K562 (cell line): ENCODE measurements at regions not wholly inside any gene's neighbourhood (a gene's known extent, or its start where the extent isn't known, plus 50 kb on each side); places are given as distances from the start of the nearest gene placed in this dataset.
A peak's percentile ranks its signal among the peaks of the same experiment; 100 is the strongest.

ENCODE experiments used
- ARID4B ChIP-seq: sonication (generic); formaldehyde crosslinking; IDR thresholded peaks from 2 replicates; pipeline ENCODE4 v1.8.0; 2022; ENCODE audit warnings: mild to moderate bottlenecking, missing genetic modification reagents
- BRD4 ChIP-seq: fragments of 200-600 bp; sonication (generic); IDR thresholded peaks from 2 replicates; pipeline ENCODE4 v1.6.1; 2017; ENCODE audit warnings: inconsistent platforms
- DNMT1 ChIP-seq: fragments of 450-650 bp; IDR thresholded peaks from 2 replicates; pipeline ENCODE4 v1.6.1; 2016; ENCODE audit warnings: antibody characterized with exemption, mild to moderate bottlenecking
- HDAC8 ChIP-seq: fragments of 450-650 bp; IDR thresholded peaks from 2 replicates; pipeline ENCODE4 v1.6.1; 2016; ENCODE audit warnings: mild to moderate bottlenecking, missing genetic modification characterization, moderate library complexity, missing compliant biosample characterization
- HNRNPL ChIP-seq: fragments of 200-400 bp; formaldehyde crosslinking; IDR thresholded peaks from 2 replicates; pipeline ENCODE4 v1.6.1; 2017; ENCODE audit warnings: low read depth, mild to moderate bottlenecking, low read length
- ILF3 ChIP-seq: fragments of 450-650 bp; IDR thresholded peaks from 2 replicates; pipeline ENCODE4 v1.6.1; 2018; ENCODE audit warnings: antibody characterized with exemption, mild to moderate bottlenecking, moderate library complexity, borderline replicate concordance
- KDM5B ChIP-seq: fragments of 200-600 bp; sonication (generic); IDR thresholded peaks from 2 replicates; pipeline ENCODE4 v1.6.1; 2012; ENCODE audit warnings: low read depth, mild to moderate bottlenecking, moderate library complexity, low read length, control low read depth, inconsistent platforms; ENCODE audit not compliant: insufficient replicate concordance
- MIER1 ChIP-seq: fragments of 450-650 bp; IDR thresholded peaks from 2 replicates; pipeline ENCODE4 v1.6.1; 2016; ENCODE audit warnings: antibody characterized with exemption, mild to moderate bottlenecking, low read depth
- NFE2L1 ChIP-seq: fragments of 450-650 bp; IDR thresholded peaks from 2 replicates; pipeline ENCODE4 v1.6.1; 2016; ENCODE audit warnings: missing genetic modification characterization, low read depth, mild to moderate bottlenecking, missing compliant biosample characterization, moderate library complexity, borderline replicate concordance
- SMAD3 ChIP-seq: fragments of 450-650 bp; formaldehyde crosslinking; conservative IDR thresholded peaks from 2 replicates; pipeline ENCODE4 v1.4.0; 2020; ENCODE audit warnings: mild to moderate bottlenecking
- SMARCA4 ChIP-seq: fragments of 450-650 bp; IDR thresholded peaks from 2 replicates; pipeline ENCODE4 v1.6.1; 2016
- TAL1 ChIP-seq: fragments of 450-650 bp; IDR thresholded peaks from 2 replicates; pipeline ENCODE4 v1.6.1; 2016; ENCODE audit warnings: mild to moderate bottlenecking
- VEZF1 ChIP-seq: fragments of 200-800 bp; sonication (Bioruptor generic); IDR thresholded peaks from 2 replicates; pipeline ENCODE4 v1.6.1; 2017; ENCODE audit warnings: missing genetic modification characterization, missing compliant biosample characterization
- ZNF347 ChIP-seq: fragments of 450-650 bp; formaldehyde crosslinking; IDR thresholded peaks from 2 replicates; pipeline ENCODE4 v1.4.0; 2020; ENCODE audit warnings: low read depth, mild to moderate bottlenecking, moderate library complexity
- ZNF507 ChIP-seq: conservative IDR thresholded peaks from 2 replicates; pipeline ENCODE4 v1.6.1; 2017; ENCODE audit warnings: missing genetic modification characterization, missing compliant biosample characterization
- TF ChIP-seq, protein P1 (sequence below): fragments of 450-650 bp; formaldehyde crosslinking; IDR thresholded peaks from 2 replicates; pipeline ENCODE4 v1.4.0; 2020; ENCODE audit warnings: mild to moderate bottlenecking, moderate library complexity
- TF ChIP-seq, protein P2 (sequence below): fragments of 450-650 bp; IDR thresholded peaks from 2 replicates; pipeline ENCODE4 v1.6.1; 2018; ENCODE audit not compliant: partially characterized antibody

GRCh38 chr14:101235335-101236103, 325.8 kb upstream of the DIO3 start (continued):
- TF ChIP-seq, protein P1, sequence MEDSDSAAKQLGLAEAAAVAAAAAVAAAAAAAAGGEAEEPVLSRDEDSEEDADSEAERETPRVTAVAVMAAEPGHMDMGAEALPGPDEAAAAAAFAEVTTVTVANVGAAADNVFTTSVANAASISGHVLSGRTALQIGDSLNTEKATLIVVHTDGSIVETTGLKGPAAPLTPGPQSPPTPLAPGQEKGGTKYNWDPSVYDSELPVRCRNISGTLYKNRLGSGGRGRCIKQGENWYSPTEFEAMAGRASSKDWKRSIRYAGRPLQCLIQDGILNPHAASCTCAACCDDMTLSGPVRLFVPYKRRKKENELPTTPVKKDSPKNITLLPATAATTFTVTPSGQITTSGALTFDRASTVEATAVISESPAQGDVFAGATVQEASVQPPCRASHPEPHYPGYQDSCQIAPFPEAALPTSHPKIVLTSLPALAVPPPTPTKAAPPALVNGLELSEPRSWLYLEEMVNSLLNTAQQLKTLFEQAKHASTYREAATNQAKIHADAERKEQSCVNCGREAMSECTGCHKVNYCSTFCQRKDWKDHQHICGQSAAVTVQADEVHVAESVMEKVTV, result peak; percentile 49; the same call in 1 of the 2 replicates
- no peak for TF ChIP-seq SMAD3
- no peak for TF ChIP-seq MIER1
- no peak for TF ChIP-seq ARID4B
- TF ChIP-seq, protein P2, sequence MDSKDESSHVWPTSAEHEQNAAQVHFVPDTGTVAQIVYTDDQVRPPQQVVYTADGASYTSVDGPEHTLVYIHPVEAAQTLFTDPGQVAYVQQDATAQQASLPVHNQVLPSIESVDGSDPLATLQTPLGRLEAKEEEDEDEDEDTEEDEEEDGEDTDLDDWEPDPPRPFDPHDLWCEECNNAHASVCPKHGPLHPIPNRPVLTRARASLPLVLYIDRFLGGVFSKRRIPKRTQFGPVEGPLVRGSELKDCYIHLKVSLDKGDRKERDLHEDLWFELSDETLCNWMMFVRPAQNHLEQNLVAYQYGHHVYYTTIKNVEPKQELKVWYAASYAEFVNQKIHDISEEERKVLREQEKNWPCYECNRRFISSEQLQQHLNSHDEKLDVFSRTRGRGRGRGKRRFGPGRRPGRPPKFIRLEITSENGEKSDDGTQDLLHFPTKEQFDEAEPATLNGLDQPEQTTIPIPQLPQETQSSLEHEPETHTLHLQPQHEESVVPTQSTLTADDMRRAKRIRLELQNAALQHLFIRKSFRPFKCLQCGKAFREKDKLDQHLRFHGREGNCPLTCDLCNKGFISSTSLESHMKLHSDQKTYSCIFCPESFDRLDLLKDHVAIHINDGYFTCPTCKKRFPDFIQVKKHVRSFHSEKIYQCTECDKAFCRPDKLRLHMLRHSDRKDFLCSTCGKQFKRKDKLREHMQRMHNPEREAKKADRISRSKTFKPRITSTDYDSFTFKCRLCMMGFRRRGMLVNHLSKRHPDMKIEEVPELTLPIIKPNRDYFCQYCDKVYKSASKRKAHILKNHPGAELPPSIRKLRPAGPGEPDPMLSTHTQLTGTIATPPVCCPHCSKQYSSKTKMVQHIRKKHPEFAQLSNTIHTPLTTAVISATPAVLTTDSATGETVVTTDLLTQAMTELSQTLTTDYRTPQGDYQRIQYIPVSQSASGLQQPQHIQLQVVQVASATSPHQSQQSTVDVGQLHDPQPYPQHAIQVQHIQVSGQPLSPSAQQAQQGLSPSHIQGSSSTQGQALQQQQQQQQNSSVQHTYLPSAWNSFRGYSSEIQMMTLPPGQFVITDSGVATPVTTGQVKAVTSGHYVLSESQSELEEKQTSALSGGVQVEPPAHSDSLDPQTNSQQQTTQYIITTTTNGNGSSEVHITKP, result no peak
- TF ChIP-seq NFE2L1 (tag), result no peak
- no peak for TF ChIP-seq HNRNPL
- no peak for TF ChIP-seq HDAC8
- TF ChIP-seq SMARCA4, result no peak
- no peak for TF ChIP-seq ILF3
- no peak for TF ChIP-seq ZNF507 (tag)
- no peak for TF ChIP-seq ZNF347
- TF ChIP-seq BRD4, result no peak
- TF ChIP-seq TAL1, result no peak
- no peak for TF ChIP-seq VEZF1 (CRISPR knock-in tag)
- TF ChIP-seq KDM5B, result no peak
- no peak for TF ChIP-seq DNMT1
